ENCODE measurements at regions not wholly inside any gene's neighbourhood (a gene's known extent, or its start where the extent isn't known, plus 50 kb on each side); places are given as distances from the start of the nearest gene placed in this dataset.

DNA sequence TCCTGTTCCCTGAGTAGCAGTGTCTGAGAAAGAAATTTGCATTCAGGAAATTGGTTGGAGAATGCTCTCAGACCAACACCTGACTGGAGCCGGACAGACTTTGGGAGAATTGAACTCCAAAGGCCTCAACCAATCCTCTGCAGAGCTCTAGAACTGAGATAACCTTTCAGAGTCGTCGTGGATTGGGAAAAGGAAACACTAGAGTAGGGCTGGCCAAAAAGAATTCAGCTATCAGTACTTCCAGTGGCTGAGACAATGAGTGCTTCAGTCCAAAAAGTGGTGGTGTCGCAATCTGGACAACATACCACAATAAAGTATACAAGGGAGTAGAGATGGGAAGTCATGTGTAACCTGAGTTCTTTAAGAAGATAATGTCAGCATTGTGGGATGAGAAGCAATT is 377.1 kb downstream of the SLC16A7 start:
- CTCF ChIA-PET (ENCODE audit: unreplicated experiment), result no interaction called here
- H3K4me2 ChIP-seq (ENCODE audit: low read length), result no peak overlapping the region

DNA sequence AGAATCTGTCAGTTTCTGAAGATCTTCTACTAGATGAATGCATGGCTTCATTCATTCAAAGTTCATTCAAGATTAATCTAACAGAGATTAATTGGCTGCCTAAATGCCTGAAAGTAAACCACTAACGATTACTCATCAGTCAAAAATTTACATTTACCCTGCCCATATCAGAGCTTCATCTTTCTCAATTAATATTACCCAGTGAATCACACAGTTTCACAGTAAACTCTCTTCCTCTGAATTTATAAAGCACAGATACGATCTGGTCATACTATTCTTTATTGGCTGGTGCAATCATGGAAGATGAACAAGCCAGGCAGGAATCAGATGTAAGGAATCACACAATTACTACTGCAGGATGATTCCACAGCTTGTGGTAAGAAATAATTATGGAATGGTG is 377.7 kb downstream of the SLC16A7 start:
- Histone ChIP-seq H3K4me3 (ENCODE audit: low read depth, low read length, poor library complexity, severe bottlenecking) (no peak overlapping the region), H4K20me1 (ENCODE audit: insufficient read depth, low read length) (no peaks in the 10 kb centered on the region), H3K27ac (ENCODE audit: low read depth, low read length, poor library complexity, severe bottlenecking) (no peak overlapping the region), H2AFZ (ENCODE audit: low read length) (no peak overlapping the region), H3K9me2 (ENCODE audit: insufficient read depth, low read length) (no peaks in the 10 kb centered on the region), H3K79me2 (ENCODE audit: insufficient read depth, low read depth, low read length) (no peaks in the 10 kb centered on the region), H3K4me1 (ENCODE audit: insufficient read depth, low read length, poor library complexity, severe bottlenecking) (no peaks in the 10 kb centered on the region), H3K4me2 (ENCODE audit: low read length) (no peak overlapping the region), H3K36me3 (ENCODE audit: insufficient read depth, low read length) (no peaks in the 10 kb centered on the region), H3K9me3 (ENCODE audit: low read length) (no peaks in the 10 kb centered on the region)
- no TSS peak for BruUV-seq (replicated peaks)
- ChIA-PET POLR2A (no interaction called here), CTCF (ENCODE audit: unreplicated experiment) (no interaction called here)
- intact Hi-C loops (cut with micrococcal nuclease; ENCODE audit: unreplicated experiment), result loop anchor here (5.0 kb wide), 1 partner anchor 1939 kb away; no protein-coding TSS in a partner anchor
- no peak for DNase-seq (ENCODE audit: low spot score)
- no peak for TF ChIP-seq EZH2phosphoT487 (IDR thresholded peaks at IDR 0.05; ENCODE audit: borderline replicate concordance, low read depth, low read length)

More for the DNA sequence above, 377.1 kb downstream of the SLC16A7 start:
- H4K20me1 ChIP-seq (ENCODE audit: insufficient read depth, low read length), result no peaks in the 10 kb centered on the region
- BruUV-seq (replicated peaks), result no TSS peak
- no peak overlapping the region for H3K27ac ChIP-seq (ENCODE audit: low read depth, low read length, poor library complexity, severe bottlenecking)
- no peaks in the 10 kb centered on the region for H3K9me2 ChIP-seq (ENCODE audit: insufficient read depth, low read length)
- TF ChIP-seq, protein P1, sequence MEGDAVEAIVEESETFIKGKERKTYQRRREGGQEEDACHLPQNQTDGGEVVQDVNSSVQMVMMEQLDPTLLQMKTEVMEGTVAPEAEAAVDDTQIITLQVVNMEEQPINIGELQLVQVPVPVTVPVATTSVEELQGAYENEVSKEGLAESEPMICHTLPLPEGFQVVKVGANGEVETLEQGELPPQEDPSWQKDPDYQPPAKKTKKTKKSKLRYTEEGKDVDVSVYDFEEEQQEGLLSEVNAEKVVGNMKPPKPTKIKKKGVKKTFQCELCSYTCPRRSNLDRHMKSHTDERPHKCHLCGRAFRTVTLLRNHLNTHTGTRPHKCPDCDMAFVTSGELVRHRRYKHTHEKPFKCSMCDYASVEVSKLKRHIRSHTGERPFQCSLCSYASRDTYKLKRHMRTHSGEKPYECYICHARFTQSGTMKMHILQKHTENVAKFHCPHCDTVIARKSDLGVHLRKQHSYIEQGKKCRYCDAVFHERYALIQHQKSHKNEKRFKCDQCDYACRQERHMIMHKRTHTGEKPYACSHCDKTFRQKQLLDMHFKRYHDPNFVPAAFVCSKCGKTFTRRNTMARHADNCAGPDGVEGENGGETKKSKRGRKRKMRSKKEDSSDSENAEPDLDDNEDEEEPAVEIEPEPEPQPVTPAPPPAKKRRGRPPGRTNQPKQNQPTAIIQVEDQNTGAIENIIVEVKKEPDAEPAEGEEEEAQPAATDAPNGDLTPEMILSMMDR (conservative IDR thresholded peaks at IDR 0.05; ENCODE audit: low read length), result no peak
- TF ChIP-seq EZH2phosphoT487 (IDR thresholded peaks at IDR 0.05; ENCODE audit: borderline replicate concordance, low read depth, low read length), result no peak
- POLR2A ChIA-PET, result interaction anchor here (0.7 kb wide), 1 partner anchor 154 kb away, joined by 4 read pairs; no protein-coding TSS in a partner anchor
- H3K4me1 ChIP-seq (ENCODE audit: insufficient read depth, low read length, poor library complexity, severe bottlenecking), result no peaks in the 10 kb centered on the region
- DNase-seq (ENCODE audit: low spot score), result no peak
- no peak overlapping the region for H2AFZ ChIP-seq (ENCODE audit: low read length)
- intact Hi-C loops (cut with micrococcal nuclease; ENCODE audit: unreplicated experiment), result loop anchor here (5.0 kb wide), 1 partner anchor 1939 kb away; no protein-coding TSS in a partner anchor
- H3K79me2 ChIP-seq (ENCODE audit: insufficient read depth, low read depth, low read length), result no peaks in the 10 kb centered on the region
- no peak overlapping the region for H3K4me3 ChIP-seq (ENCODE audit: low read depth, low read length, poor library complexity, severe bottlenecking)
- H3K9me3 ChIP-seq (ENCODE audit: low read length), result no peaks in the 10 kb centered on the region
- H3K36me3 ChIP-seq (ENCODE audit: insufficient read depth, low read length), result no peaks in the 10 kb centered on the region

DNA sequence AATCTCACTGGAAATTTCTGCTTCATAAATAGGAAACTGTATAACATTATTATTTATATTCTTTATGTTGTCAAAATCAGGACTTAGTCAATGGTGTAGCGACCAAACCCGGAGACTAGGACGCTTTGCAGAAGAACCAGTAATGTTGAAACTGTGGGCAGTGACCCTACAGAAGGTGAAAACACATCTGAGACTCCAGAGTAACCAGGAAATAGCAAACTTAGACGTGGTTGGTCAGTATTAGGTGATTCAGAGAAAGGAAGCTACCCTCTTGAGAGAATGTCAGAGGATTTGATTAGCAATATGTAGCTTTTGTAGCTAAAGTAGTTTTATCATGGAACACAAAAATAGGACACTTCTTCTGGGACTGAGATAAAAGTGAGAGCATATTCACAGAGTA is 381.9 kb downstream of the SLC16A7 start:
- Histone ChIP-seq H3K9me2 (ENCODE audit: insufficient read depth, low read length) (no peaks in the 10 kb centered on the region), H3K36me3 (ENCODE audit: insufficient read depth, low read length) (no peaks in the 10 kb centered on the region), H3K4me3 (ENCODE audit: low read depth, low read length, poor library complexity, severe bottlenecking) (no peak overlapping the region), H3K27ac (ENCODE audit: low read depth, low read length, poor library complexity, severe bottlenecking) (no peak overlapping the region), H4K20me1 (ENCODE audit: insufficient read depth, low read length) (no peaks in the 10 kb centered on the region), H3K79me2 (ENCODE audit: insufficient read depth, low read depth, low read length) (no peaks in the 10 kb centered on the region), H3K4me2 (ENCODE audit: low read length) (no peak overlapping the region), H2AFZ (ENCODE audit: low read length) (no peak overlapping the region), H3K9me3 (ENCODE audit: low read length) (no peaks in the 10 kb centered on the region), H3K4me1 (ENCODE audit: insufficient read depth, low read length, poor library complexity, severe bottlenecking) (no peaks in the 10 kb centered on the region)
- no peak for DNase-seq (ENCODE audit: low spot score)
- intact Hi-C loops (cut with micrococcal nuclease; ENCODE audit: unreplicated experiment), result no loop called here
- CTCF ChIA-PET (ENCODE audit: unreplicated experiment), result no interaction called here
- TF ChIP-seq EZH2phosphoT487 (IDR thresholded peaks at IDR 0.05; ENCODE audit: borderline replicate concordance, low read depth, low read length), result no peak
- TF ChIP-seq, protein P1 (conservative IDR thresholded peaks at IDR 0.05; ENCODE audit: low read length), result no peak
- POLR2A ChIA-PET, result interaction anchor here (1.3 kb wide), 1 partner anchor 12 kb away, joined by 3 read pairs; no protein-coding TSS in a partner anchor
- no TSS peak for BruUV-seq (replicated peaks)

All from OCI-LY7 (cell line).